Suppressor macrophage treated with lipopolysaccharide for 4 hours (primary cell): ENCODE measurements at regions not wholly inside any gene's neighbourhood (a gene's known extent, or its start where the extent isn't known, plus 50 kb on each side); places are given as distances from the start of the nearest gene placed in this dataset.

Experiments
- DNase-seq: peaks from one replicate; pipeline ENCODE4 v3.0.0-alpha.2; 2020

DNA sequence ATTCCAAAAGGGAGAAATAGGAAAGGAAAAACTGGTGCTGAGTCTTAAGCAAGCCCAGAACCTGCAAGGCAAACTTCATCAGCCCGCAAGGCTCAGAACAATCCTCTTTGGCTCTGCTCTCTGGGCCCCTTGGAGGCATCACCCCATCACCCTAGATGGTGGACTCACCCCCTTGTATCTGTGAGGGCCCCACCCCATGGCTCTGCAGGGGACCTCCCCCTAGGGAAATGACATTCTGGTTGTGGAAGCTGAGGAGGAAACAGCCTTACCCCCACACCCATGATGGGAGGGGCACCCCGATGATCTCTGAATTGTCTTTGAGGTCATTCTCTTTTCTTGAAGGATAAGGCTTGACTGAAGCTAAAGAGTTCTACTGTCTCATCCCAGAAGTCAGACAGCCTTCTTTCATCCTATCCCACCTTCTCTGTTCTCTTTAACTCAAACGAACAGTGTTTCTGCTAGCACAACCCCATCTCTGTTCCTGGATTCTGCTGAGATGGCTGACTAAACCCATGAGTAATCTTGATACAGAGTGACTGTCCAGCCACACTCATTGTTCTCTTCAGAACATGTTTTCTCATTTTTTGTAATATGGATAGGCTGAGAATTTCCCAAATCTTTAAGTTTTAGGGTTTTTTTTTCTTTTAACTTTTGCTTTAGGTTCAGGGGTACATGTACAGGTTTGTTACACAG, 492.1 kb upstream of the MYT1L start:
- DNase-seq: no peak

DNA sequence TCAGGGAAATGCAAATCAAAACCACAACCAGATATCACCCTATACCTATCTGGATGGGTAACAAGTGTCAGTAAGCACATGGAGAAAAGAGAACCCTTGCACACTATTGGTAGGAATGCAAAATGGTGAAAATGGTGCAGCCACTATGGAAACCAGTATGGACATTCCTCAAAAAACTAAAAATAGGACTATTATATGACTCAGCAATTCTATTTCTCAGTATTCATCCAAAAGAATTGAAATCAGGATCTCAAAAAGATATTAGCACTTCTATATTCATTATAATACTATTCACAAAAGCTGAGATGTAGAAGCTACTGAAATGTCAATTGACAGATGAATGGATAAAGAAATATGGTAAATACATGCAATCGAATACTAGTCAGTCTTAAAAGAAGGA, 491.1 kb upstream of the MYT1L start:
- DNase-seq: no peak

DNA sequence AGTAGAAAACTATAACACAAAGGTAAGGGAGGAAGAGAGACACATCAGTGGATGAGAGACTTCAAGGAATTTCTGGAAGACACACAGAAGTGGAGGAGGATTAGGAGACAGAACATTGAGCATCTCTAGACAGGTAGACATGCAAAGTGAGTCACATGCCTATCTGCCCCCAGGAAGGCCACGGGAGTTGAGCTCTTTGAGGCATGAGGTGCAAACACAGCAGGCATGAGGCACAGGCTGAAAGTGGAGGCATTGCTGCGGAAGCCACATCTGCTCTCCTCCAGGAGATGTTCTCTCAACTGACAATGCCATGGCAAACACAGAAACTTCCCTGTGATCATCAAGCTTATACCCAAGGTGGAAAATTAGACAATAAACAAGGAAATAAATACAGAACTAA, 481.6 kb upstream of the MYT1L start:
- no peak for DNase-seq

DNA sequence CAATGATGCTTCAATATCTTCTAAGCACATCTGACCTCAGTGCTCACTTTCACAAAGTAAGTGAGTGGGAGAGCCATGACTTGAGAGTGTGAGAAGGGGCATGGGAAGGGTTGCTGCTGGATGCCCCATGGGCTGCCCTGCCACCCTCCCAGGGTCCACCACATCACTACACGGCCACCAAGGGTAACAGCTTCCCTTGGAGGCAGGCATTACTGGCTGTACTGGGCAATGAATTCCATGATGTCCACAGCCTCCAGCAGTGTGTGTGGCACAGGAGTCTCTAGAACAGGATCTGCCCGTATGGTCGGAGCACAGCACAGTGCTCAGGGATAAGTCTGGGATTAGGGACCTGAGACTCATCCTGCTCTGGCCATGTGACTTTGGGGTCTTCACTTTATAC, 481.0 kb upstream of the MYT1L start:
- DNase-seq: no peak

DNA sequence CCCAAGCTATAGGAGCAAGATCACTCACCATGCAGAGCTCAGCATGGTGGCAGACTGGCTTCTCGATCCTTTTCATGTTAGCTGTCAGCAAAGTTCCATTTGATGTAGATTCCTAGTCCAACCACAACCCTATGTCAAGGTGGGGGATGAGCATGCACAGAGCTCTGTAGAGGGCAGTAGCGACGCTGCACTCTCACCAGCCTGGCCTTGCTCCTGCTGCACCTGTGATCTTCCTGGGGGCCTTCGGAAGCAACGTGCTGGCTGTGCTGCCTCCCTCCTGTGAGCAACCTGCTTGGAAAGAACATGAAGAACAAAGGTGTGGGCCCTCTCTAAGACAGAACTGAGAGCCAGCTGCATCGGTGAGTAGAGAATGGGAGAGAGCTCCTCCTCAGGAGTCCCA, 479.4 kb upstream of the MYT1L start:
- DNase-seq: no peak

DNA sequence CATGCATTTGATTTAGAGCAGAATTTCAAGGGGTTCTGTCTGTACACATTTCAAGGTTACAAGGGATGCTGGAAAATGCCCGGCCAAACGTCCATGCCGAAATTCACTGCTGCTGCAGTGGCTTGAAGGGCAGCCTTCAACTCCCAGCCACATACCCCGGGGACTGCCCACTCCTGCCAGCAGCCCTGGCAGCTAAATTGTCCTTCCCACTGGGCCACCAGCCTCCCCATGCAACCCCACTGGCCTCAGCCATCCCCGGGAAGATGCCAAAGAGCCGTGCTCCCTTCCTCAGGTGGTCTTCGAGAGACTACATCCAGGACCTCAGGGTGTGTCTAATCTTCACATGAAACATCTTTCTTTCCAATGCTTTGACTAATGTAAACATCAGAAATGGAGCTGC, 478.7 kb upstream of the MYT1L start:
- DNase-seq: no peak

DNA sequence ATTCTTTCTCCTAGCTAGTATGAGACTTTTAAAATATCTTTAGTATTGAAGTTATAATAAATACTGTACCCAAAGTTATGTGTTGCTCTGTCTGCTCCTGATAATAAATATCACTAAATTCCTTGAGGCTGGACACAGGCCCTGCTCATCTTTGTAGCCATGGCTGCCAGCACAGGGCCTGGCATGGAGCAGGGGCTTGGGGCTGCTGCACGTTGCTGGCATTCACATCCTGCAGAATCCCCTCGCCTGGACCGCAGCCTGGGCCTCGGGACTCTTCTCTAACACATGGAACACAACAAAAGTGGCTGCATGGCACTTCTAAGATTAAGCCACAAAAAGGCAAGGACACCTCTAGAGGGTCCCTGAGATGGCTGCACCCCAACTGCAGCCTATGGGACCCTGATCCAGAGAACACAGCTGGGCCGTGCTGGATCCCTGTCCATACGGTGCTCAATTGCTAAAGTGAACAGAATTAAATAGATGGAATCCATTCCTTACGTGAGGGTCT, 477.5 kb upstream of the MYT1L start:
- DNase-seq: no peak

DNA sequence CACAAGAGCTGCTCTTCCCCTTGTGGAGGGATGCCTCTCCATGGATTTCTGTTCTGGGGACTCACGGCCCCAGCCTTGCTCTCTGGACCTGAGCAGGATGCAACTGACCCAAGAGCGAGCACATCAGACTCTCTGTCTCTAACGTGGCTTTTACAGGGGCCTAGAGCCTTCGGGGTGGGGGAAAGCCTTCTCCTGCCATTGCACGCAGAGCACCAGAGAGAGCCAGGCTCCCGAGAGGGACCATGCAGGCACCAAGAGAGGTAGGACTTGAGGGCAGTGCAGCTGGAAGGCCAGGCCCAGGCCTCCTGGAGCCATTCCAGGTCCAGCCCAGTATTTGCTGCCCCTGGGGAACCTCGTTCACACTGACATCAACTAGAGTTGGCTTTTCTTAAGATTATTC, 475.6 kb upstream of the MYT1L start:
- no peak for DNase-seq

DNA sequence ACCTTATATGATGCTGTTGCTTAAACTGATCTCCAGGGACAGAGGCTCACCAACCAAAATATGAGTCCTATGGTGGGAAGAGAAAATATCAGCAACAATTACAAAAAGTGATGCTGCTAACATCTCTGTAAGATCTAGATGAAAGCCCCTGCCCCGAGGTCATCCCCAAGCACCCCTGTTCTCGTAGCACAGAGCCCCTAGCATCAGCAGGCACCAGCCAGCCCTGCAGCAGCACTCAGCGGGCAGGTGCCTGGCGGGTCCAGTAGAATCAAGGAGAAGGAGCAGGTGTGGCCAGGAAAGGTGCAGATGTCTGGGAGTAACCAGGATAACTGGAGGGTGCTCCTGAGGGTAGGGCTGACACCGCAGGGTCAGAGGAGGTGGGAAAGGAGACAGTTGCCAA, 474.2 kb upstream of the MYT1L start:
- no peak for DNase-seq

DNA sequence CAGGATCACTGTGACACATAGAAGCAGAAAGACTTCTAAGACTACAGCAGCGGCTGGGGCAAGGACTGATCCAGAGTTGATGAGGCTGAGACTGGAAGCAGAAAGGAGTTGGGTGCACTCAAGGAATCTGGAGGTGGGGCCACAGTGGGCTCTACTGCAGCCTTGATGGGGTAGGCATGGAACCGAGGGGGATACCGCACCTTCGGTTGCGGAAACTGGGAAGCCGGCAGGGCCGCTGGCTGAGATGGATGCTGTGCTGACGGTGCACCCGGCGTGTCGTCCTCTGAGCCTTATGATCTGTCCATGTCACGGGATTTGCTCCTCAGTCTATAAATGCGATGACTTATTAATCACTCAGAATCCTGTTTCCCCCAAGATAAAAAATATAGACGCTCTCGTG, 473.5 kb upstream of the MYT1L start:
- DNase-seq: no peak

DNA sequence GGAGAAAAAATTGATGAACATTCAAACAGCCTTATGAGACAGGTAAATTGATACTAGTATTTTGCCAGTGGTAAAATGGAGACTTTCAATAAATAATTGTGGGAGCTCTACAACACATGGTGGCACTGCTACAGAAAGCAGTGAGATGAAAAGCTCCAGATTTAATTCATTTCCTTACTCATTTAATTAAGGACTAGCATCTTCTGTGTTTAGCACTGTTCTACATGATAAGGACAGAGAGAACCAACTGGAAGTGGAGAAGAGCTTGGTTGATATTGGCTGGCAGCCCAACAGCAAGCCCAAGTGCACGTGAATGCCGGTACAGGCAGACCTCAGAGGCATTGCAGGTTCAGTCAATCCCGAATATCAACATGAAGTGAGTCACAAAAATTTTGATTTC, 470.4 kb upstream of the MYT1L start:
- DNase-seq: no peak

DNA sequence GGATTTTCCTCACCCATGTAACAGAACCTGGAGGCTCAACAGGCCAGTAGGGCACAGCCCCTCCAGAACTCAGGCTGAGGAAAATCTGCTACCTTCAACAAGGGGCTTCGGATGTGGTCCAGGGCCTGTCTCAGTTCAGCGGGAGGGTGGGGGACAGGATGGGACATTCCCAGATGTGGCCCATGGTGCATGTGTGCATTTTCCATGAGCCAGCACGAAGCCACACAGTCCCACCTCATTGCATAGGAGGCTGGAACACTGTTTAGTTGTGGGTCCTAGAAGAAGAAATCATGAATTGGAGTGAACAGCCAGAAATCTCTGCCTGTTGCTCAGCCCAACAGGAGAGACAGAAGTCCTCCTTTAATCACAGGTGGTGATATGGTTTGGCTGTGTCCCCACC, 469.6 kb upstream of the MYT1L start:
- DNase-seq: no peak

DNA sequence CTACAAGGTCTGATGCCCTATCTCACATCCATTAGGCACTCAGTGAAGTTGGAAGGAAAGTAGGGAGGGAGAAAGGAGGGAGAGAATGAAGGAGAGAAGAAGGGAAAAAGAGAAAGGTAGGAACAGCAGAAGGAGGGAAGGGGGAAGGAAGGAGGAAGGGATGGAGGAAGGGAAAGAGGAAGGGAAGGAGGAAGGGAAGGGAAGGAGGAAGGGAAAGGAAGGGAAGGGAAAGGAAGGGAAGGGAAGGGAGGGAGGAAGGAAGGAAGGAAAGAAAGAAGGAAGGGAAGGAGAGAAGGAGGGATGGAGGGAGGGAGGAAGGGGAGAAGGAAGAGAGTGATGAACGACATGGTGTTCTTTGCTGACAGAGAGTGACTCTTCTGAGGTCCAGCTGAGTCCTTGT, 468.9 kb upstream of the MYT1L start:
- no peak for DNase-seq

DNA sequence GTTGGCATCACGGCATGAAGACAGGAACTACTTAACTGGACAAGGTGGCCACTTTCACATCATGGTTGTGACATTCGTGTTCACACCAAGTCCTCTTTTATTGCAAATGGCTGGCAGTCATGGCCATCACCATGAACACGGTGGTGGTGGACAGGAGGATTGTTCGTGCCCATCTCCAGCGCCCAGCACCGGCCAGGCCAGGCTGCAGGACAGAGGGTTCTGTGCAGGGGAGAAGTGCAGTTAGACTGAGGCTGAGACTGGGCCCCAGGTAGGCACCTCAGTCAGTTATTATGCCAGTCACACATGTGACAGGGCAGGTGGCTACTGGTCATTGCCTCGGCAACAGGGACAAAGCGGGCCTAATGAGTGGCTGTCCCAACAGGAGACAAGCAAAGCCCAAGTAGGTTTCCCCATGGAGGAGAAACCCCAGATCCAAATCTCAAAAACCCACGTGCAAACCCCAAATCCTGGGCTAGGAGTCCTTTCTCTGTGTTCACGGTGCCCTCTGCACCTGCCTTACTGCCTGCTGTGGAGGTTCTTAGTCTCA, 468.1 kb upstream of the MYT1L start:
- DNase-seq: no peak

DNA sequence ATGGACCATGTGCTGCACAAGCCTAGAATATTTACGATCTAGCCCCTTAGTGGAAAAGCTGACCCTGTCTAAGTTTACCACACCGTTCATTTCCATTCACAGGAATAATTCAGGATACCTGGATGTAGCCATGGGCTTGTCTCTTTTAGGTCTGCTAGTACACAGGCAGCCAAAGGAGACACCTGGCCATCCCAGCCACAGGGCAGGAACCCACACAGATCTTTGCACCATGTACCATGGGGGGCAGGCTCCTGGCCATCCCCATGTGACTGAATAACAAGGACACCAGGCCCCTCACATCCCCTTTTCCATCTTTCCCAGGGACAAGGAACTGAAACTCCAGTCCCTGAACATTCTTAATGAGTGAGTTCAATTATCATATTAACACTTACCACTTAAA, 467.3 kb upstream of the MYT1L start:
- DNase-seq: no peak

DNA sequence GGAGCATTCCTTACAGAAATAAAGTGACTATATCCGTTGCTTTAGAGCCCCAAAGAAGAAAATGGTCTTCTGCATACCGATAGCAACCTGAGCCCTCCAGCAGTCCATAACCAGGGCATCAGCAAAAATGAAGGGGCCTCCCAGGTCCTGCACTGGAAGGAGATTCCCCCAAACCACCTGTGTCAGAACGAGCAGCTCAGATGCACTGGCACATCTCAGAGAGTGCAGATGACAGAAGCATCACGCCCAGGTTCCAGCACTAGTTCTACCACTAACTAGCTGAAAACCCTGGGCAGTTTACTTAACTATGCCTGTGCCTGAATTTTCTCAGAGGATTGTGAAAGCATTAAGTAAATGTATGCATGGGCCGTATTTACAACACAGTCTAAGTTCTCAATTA, 466.7 kb upstream of the MYT1L start:
- no peak for DNase-seq

DNA sequence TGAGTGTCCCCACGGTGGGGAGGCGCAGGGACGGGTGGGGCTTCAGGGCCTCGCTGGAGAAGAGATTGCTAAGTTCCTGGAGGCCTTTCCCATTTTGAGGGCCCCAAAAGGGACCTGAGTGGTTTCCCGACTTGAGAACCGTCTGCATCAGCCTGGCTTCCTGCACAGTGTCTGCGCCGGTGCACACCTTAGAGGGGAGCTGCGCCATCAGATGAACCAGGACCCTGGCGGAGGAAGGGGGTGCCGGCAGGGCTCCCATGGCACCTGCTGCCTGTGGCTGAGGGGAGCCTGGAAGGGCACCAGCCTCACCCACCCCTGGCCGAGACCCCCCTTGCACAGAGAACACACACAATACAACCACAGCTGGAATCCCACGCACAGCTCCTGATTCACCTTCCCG, 465.1 kb upstream of the MYT1L start:
- DNase-seq: no peak

DNA sequence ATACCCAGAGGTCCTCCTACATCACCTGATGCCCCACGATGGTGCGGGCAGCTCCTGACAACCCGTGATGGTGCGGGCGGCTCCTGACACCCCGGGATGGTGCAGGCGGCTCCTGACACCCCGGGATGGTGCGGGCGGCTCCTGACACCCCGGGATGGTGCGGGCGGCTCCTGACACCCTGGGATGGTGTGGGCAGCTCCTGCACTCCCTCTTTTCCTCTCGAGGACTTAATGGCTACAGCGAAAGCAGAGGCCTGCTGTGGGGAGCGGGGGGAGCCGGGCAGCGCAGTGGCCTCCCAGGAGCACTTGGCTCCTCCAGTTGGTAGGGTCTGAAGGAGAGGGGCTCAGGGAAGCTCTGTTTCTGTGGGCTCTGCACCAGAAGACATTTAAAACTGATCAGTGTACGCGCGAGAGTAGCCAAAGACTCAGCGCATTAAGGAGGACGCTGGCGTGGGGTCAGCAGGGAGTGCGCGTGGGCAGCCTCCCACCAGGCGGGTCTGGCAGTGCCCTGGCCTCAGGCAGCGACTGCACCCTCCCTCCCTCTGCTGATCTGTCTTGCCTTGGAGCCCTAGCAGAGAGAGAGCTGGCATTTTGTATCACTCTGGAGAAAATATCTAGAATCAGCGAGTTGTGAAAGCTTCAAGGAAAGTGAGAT, 464.5 kb upstream of the MYT1L start:
- no peak for DNase-seq

DNA sequence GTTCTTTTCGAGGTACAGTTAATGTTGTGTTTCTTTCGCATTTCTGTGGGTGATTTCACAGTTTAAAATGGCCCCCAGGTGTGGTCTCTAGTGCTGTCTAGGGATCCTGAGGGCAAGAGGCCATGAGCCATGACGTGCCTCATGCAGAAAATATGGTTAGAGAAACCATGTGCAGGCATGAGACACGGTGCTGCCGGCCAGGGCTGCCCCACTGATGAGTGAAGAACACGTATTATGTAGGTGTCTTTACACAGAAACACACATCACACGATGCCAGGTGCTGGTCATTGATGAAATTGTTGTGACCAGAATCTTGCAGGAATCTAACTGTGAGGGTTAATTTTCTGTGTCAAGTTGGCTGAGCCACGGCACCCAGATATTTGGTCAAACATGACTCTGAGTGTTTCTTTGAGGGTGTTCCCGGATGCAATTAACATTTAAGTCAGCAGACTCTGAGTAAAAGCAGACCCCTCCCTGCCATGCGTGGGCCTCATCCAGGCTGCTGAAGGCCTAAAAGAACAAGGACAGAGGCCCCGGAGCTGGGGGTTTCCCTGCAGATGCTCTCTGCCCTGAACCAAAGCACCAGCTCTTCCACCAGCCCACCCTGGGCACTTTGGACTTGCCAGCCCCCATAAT, 463.0 kb upstream of the MYT1L start:
- DNase-seq: no peak

DNA sequence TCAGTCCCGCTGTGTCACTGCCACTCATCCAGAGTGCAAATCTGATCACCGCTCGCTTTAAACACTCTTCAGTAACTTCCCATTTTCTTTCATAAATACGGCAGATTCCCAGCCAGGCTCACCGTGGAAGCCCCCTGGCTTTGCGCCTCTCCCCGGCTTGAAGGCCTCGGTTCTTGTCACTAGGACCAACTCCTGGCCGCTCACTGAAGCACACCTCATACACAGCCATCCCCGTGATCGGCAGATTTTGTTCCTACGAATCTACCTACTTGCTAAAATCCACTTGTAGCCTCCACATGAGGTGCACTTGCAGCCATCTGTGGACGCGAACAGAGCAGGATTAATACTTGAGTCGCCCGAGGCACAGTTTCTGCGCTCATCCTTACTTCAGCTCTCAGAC, 462.4 kb upstream of the MYT1L start:
- DNase-seq: no peak

DNA sequence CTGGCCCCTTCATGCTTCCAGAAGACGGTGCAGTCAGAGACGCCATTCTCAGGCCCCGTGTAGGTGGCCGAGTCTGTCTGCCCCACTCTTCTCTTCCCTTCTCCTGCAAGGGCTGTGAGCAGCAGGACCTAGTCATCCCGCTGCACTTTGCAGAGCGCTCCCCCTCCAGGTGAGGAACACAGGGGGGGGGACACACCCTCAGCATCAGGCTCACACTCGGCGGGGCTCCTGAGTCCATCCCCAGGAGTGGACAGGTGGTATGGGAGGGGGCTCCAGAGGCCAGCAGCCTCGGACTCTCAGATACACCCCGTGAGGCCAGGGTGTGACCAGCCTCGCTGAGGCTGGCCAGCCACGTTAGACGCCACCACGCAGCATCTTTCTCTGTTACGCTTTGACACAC, 460.5 kb upstream of the MYT1L start:
- no peak for DNase-seq

DNA sequence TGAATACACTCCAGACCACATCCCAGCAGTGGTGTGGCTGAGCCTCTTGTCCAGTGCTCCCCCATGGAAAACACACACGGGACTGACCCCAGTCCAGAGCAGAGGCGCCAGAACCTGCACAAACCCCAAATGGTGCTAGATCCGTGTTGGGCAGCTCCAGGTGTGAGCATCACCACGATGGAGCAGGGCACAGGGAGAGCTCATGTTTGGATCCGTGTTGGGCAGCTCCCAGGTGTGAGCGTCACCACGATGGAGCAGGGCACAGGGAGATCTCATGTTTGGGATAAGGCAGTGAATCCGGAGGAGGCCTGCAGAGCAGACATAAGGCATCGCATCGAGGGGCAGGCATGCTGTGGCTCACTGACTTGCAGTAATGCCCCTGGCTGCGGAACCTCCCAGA, 460.0 kb upstream of the MYT1L start:
- no peak for DNase-seq

DNA sequence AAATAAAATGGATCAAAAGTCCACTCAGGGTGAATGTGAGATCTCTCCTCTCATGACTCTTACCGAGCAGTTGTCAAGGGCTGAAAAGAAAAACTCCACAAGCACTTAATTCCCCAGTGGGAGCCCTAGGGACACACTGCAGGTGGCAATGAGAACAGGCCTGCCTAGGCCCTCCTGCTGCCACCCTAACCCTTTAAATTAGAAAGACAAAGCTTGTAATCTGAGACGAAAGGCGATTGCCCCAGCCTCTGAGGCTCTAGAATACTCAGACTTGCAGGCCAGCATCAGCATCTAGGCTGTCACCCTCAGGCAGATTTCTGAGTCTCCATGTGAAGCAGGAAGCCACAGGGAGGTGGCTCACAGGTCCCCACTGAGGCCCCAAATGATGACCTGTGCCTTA, 457.0 kb upstream of the MYT1L start:
- DNase-seq: no peak

DNA sequence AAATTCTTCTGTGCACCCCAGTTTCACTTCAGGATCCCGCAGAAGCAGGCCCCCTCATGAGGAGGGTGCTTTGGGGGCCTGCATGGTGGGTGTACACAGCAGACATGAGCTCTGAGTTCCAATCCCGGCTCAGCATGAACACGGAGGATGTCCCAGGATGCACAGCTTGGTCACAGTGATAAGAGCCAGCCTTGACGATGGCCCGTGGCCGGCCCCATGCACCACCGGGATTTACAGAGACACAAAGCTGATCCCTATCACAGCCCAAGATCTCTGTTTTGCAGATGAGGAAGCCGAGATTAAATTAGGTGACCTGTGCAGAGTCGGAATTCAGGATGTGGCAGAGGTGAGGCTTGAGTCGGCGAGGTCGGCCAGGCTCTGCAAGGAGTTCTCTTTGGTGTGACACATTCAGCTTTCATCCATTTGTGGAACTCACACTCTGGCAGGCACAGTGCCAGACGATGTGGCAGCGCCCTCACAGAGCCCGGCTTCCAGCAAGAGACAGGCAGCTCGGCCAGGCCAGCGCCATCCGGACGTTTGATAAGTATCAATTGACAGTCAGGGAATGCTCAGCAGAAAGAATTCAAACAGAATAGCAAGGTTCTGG, 456.3 kb upstream of the MYT1L start:
- no peak for DNase-seq
